HEK293 (cell line): ENCODE measurements at regions not wholly inside any gene's neighbourhood (a gene's known extent, or its start where the extent isn't known, plus 50 kb on each side); places are given as distances from the start of the nearest gene placed in this dataset.

Experiments used
- CTCF ChIA-PET: fragments of 350-600 bp; formaldehyde crosslinking; extraction: SDS; loops from one replicate; lab custom pipeline; 2021; ENCODE audit warnings: antibody characterized with exemption; lab: Yijun Ruan, JAX
- POLR2A ChIA-PET: fragments of 300-600 bp; formaldehyde crosslinking; extraction: SDS; loops from one replicate; lab custom pipeline; 2020; ENCODE audit warnings: antibody characterized with exemption, inconsistent platforms; lab: Yijun Ruan, JAX
- H3K27ac ChIP-seq: fragments of 200-500 bp; sonication (Bioruptor generic); 2 replicates; pipeline ENCODE4 v1.5.1; 2014; ENCODE audit warnings: low read depth, low read length, control low read depth, inconsistent platforms; ENCODE audit errors: extremely low read depth
- H3K36me3 ChIP-seq, 2 experiments: fragments of 200-500 bp in 1 of 2; sonication (Bioruptor generic) in 1 of 2; 1 replicate in 1 of 2; 2 replicates in 1 of 2; pipeline ENCODE4 v1.5.1; 2014 to 2017; ENCODE audit warnings: inconsistent platforms in 2 of 2, low read length in 2 of 2; ENCODE audit not compliant: control insufficient read depth in 2 of 2, insufficient read depth in 1 of 2
- H3K4me1 ChIP-seq: fragments of 200-500 bp; sonication (Bioruptor generic); 2 replicates; pipeline ENCODE4 v1.5.1; 2014; ENCODE audit warnings: mild to moderate bottlenecking, low read length, inconsistent platforms; ENCODE audit not compliant: control insufficient read depth, insufficient read depth
- H3K4me3 ChIP-seq: 2 replicates; pipeline ENCODE4 v1.5.1; 2011; ENCODE audit warnings: low read depth, mild to moderate bottlenecking, control low read depth, low read length, moderate library complexity
- H3K9me3 ChIP-seq: fragments of 200-500 bp; sonication (Bioruptor generic); 2 replicates; pipeline ENCODE4 v1.5.1; 2014; ENCODE audit warnings: low read depth, low read length, inconsistent platforms; ENCODE audit not compliant: control insufficient read depth, insufficient read depth
- BCL11A ChIP-seq: fragments of 450-650 bp; formaldehyde crosslinking; IDR thresholded peaks from 2 replicates; pipeline ENCODE4 v1.5.1; 2016; ENCODE audit warnings: low read depth, missing biosample characterization, missing genetic modification characterization
- GLIS1 ChIP-seq: fragments of 450-650 bp; formaldehyde crosslinking; IDR thresholded peaks from 2 replicates; pipeline ENCODE4 v1.5.1; 2016; ENCODE audit warnings: missing biosample characterization, missing genetic modification characterization
- HOXA7 ChIP-seq: sonication (generic); formaldehyde crosslinking; IDR thresholded peaks from 2 replicates; pipeline ENCODE4 v1.8.1; 2022; ENCODE audit warnings: missing genetic modification reagents, borderline replicate concordance
- ZBTB11 ChIP-seq: fragments of 450-650 bp; formaldehyde crosslinking; conservative IDR thresholded peaks from 2 replicates; pipeline ENCODE4 v1.5.1; 2016; ENCODE audit warnings: low read depth, missing biosample characterization, missing genetic modification characterization
- ZNF148 ChIP-seq: fragments of 450-650 bp; formaldehyde crosslinking; IDR thresholded peaks from 2 replicates; pipeline ENCODE4 v1.5.0; 2017; ENCODE audit warnings: missing biosample characterization, missing genetic modification characterization, borderline replicate concordance
- ZNF157 ChIP-seq: fragments of 450-650 bp; formaldehyde crosslinking; IDR thresholded peaks from 2 replicates; pipeline ENCODE4 v1.5.1; 2016; ENCODE audit warnings: missing biosample characterization, missing genetic modification characterization
- ZNF335 ChIP-seq: fragments of 450-650 bp; formaldehyde crosslinking; conservative IDR thresholded peaks from 2 replicates; pipeline ENCODE4 v1.5.1; 2016; ENCODE audit warnings: missing biosample characterization, missing genetic modification characterization
- ZNF366 ChIP-seq: fragments of 450-650 bp; formaldehyde crosslinking; conservative IDR thresholded peaks from 2 replicates; pipeline ENCODE4 v1.5.1; 2016; ENCODE audit warnings: missing biosample characterization, missing genetic modification characterization
- ZNF433 ChIP-seq: fragments of 450-650 bp; formaldehyde crosslinking; IDR thresholded peaks from 2 replicates; pipeline ENCODE4 v1.5.1; 2016; ENCODE audit warnings: missing biosample characterization, missing genetic modification characterization, low read depth
- ZNF510 ChIP-seq: fragments of 450-650 bp; formaldehyde crosslinking; IDR thresholded peaks from 2 replicates; pipeline ENCODE4 v1.5.1; 2018; ENCODE audit warnings: mild to moderate bottlenecking, missing genetic modification characterization, missing biosample characterization; ENCODE audit not compliant: insufficient replicate concordance
- ZNF521 ChIP-seq: fragments of 450-650 bp; formaldehyde crosslinking; IDR thresholded peaks from 2 replicates; pipeline ENCODE4 v1.5.1; 2017; ENCODE audit warnings: missing biosample characterization, mild to moderate bottlenecking, missing genetic modification characterization
- ZNF544 ChIP-seq: fragments of 450-650 bp; formaldehyde crosslinking; IDR thresholded peaks from 2 replicates; pipeline ENCODE4 v1.5.0; 2017; ENCODE audit warnings: missing biosample characterization, missing genetic modification characterization
- ZNF596 ChIP-seq: fragments of 450-650 bp; IDR thresholded peaks from 2 replicates; pipeline ENCODE4 v1.5.0; 2018; ENCODE audit warnings: missing biosample characterization, mild to moderate bottlenecking, missing genetic modification characterization, moderate library complexity
- ZNF624 ChIP-seq: fragments of 450-650 bp; formaldehyde crosslinking; IDR thresholded peaks from 2 replicates; pipeline ENCODE4 v1.5.1; 2017; ENCODE audit warnings: missing biosample characterization, missing genetic modification characterization
- ZNF791 ChIP-seq: fragments of 450-650 bp; formaldehyde crosslinking; IDR thresholded peaks from 2 replicates; pipeline ENCODE4 v1.5.1; 2016; ENCODE audit warnings: missing biosample characterization, missing genetic modification characterization
- TF ChIP-seq, protein P1 (sequence below): fragments of 450-650 bp; formaldehyde crosslinking; IDR thresholded peaks from 2 replicates; pipeline ENCODE4 v1.5.1; 2016; ENCODE audit warnings: missing biosample characterization, missing genetic modification characterization
- TF ChIP-seq, protein P2 (sequence below): fragments of 450-650 bp; formaldehyde crosslinking; IDR thresholded peaks from 2 replicates; pipeline ENCODE4 v1.5.1; 2017; ENCODE audit warnings: missing biosample characterization, missing genetic modification characterization

- no peak for TF ChIP-seq ZNF596
- no peak for TF ChIP-seq ZNF335 (tag by site-specific recombination)
Measured at GRCh38 chr21:27306791-27307775, 340.2 kb upstream of the ADAMTS5 start (continued).

GRCh38 chr21:27306206-27306605 is 339.3 kb upstream of the ADAMTS5 start:
- TF ChIP-seq ZNF624 (tag by site-specific recombination) (no peak), GLIS1 (tag by site-specific recombination) (no peak)
- ChIA-PET CTCF (interaction anchor here (0.6 kb wide), 1 partner anchor 258 kb away, joined by 4 read pairs; no protein-coding TSS in a partner anchor), POLR2A (no interaction called here)
- H3K4me1 ChIP-seq, result no peaks in the 10 kb centered on the region
- no peak overlapping the region for H3K4me3 ChIP-seq
- H3K36me3 ChIP-seq, result no peaks in the 10 kb centered on the region
- H3K27ac ChIP-seq, result no peak overlapping the region
- H3K9me3 ChIP-seq, result no peaks in the 10 kb centered on the region

- Histone ChIP-seq H3K4me1 (no peaks in the 10 kb centered on the region), H3K27ac (no peak overlapping the region), H3K4me3 (no peak overlapping the region), H3K9me3 (no peaks in the 10 kb centered on the region), H3K36me3 (no peaks in the 10 kb centered on the region)
- POLR2A ChIA-PET, result no interaction called here
- TF ChIP-seq ZNF624 (tag by site-specific recombination) (no peak), ZNF510 (tag by site-specific recombination) (no peak), ZNF521 (no peak), HOXA7 (no peak), ZNF791 (tag by site-specific recombination) (no peak), ZNF544 (tag by site-specific recombination) (no peak)
- TF ChIP-seq, protein P1, sequence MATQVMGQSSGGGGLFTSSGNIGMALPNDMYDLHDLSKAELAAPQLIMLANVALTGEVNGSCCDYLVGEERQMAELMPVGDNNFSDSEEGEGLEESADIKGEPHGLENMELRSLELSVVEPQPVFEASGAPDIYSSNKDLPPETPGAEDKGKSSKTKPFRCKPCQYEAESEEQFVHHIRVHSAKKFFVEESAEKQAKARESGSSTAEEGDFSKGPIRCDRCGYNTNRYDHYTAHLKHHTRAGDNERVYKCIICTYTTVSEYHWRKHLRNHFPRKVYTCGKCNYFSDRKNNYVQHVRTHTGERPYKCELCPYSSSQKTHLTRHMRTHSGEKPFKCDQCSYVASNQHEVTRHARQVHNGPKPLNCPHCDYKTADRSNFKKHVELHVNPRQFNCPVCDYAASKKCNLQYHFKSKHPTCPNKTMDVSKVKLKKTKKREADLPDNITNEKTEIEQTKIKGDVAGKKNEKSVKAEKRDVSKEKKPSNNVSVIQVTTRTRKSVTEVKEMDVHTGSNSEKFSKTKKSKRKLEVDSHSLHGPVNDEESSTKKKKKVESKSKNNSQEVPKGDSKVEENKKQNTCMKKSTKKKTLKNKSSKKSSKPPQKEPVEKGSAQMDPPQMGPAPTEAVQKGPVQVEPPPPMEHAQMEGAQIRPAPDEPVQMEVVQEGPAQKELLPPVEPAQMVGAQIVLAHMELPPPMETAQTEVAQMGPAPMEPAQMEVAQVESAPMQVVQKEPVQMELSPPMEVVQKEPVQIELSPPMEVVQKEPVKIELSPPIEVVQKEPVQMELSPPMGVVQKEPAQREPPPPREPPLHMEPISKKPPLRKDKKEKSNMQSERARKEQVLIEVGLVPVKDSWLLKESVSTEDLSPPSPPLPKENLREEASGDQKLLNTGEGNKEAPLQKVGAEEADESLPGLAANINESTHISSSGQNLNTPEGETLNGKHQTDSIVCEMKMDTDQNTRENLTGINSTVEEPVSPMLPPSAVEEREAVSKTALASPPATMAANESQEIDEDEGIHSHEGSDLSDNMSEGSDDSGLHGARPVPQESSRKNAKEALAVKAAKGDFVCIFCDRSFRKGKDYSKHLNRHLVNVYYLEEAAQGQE (tag by site-specific recombination), result no peak
- CTCF ChIA-PET, result interaction anchor here (0.5 kb wide), 1 partner anchor 349 kb away, joined by 3 read pairs; no protein-coding TSS in a partner anchor
Measured at GRCh38 chr21:27301220-27301619, 334.3 kb upstream of the ADAMTS5 start.

DNA sequence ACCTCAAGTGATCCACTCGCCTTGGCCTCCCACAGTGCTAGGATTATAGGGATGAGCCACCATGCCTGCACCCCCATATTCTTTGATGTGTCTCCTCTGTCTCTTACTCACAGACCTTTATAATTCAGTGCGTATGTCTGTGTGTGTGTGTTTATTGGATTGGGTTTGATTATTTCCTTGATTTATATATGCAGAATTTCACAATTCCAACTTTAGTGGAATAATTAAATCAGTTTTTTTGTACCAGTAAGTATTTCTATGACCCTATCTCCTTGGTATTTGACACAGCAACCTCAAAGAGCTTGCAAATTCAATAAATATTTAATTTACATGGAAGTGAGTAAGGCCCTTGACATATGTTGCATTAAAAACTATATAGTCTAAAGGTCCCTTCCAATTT is 333.9 kb upstream of the ADAMTS5 start:
- Histone ChIP-seq H3K4me3 (no peak overlapping the region), H3K9me3 (no peaks in the 10 kb centered on the region), H3K4me1 (no peaks in the 10 kb centered on the region), H3K36me3 (no peaks in the 10 kb centered on the region), H3K27ac (no peak overlapping the region)
- ChIA-PET CTCF (no interaction called here), POLR2A (no interaction called here)
- no peak for TF ChIP-seq ZBTB11 (tag by site-specific recombination)
- no peak for TF ChIP-seq ZNF433 (tag by site-specific recombination)
- TF ChIP-seq BCL11A (tag by site-specific recombination), result no peak
- TF ChIP-seq ZNF335 (tag by site-specific recombination), result no peak
- TF ChIP-seq ZNF157 (tag by site-specific recombination), result no peak
- TF ChIP-seq ZNF148 (tag by site-specific recombination), result no peak
- TF ChIP-seq, protein P2, sequence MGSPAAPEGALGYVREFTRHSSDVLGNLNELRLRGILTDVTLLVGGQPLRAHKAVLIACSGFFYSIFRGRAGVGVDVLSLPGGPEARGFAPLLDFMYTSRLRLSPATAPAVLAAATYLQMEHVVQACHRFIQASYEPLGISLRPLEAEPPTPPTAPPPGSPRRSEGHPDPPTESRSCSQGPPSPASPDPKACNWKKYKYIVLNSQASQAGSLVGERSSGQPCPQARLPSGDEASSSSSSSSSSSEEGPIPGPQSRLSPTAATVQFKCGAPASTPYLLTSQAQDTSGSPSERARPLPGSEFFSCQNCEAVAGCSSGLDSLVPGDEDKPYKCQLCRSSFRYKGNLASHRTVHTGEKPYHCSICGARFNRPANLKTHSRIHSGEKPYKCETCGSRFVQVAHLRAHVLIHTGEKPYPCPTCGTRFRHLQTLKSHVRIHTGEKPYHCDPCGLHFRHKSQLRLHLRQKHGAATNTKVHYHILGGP (tag by site-specific recombination), result no peak
- TF ChIP-seq ZNF510 (tag by site-specific recombination), result no peak
- no peak for TF ChIP-seq ZNF366 (tag by site-specific recombination)
